GM12892 (cell line): ENCODE measurements at regions not wholly inside any gene's neighbourhood (a gene's known extent, or its start where the extent isn't known, plus 50 kb on each side); places are given as distances from the start of the nearest gene placed in this dataset.

ENCODE experiments used
- POLR2A ChIP-seq: IDR thresholded peaks from 2 replicates; pipeline ENCODE4 v1.6.1; 2011; ENCODE audit warnings: low read depth, low read length, control low read depth
- POLR2AphosphoS5 ChIP-seq: IDR thresholded peaks from 2 replicates; pipeline ENCODE4 v1.6.1; 2011; ENCODE audit warnings: low read depth, low read length, control low read depth
- TAF1 ChIP-seq: IDR thresholded peaks from 2 replicates; pipeline ENCODE4 v1.6.1; 2011; ENCODE audit warnings: low read depth, mild to moderate bottlenecking, control low read depth, low read length, borderline replicate concordance

DNA sequence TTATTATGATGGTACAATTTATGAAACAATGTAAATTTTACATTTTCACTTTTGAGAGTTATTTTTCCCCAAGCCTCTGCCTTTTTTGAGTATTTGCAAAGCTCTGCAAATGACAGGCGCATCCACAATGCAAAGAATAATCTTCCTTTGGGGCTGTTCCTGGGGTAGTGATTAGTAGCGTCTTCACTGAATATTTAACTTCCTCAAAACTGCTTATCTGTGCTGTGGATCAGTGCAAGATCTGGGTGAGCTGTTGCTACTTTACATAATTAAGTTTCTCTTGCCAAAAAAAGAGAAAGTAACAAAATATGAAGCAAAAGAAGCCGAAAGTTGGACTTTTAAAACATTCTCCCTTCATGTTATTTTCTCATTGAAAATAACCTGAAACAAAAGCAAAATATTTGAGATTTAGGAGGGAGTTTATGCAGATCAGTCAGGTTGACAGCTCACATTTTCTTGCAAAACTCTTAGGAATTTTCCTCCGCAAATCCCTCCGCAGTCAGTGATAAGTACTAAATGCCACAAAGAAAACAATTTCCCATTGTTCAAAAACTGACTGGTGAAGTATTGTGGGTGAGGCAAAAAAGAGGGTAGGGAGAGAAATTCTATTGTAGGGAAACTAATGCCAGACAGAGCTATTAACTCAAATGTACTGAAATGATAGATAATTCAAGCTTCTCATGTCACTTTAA is 276.4 kb upstream of the B3GALT2 start:
- TF ChIP-seq TAF1 (no peak), POLR2A (no peak), POLR2AphosphoS5 (no peak)
